Body of pancreas (tissue), 4 donors: ENCODE measurements at regions not wholly inside any gene's neighbourhood (a gene's known extent, or its start where the extent isn't known, plus 50 kb on each side); places are given as distances from the start of the nearest gene placed in this dataset.
A peak's percentile ranks its signal among the peaks of the same experiment; 100 is the strongest.

Experiments used
- ATAC-seq: fragments of 150-250 bp; one replicate; pipeline ENCODE4 v1.9.1; 2016
- DNase-seq, 4 donors: peaks; one replicate each; pipeline ENCODE4 v3.0.0-alpha.2; 2019
- H3K27ac ChIP-seq, 4 donors: fragments of 200-600 bp; sonication (generic); 1 replicate in 3 of 4; 2 replicates in 1 of 4; pipeline versions ENCODE4 v1.5.1 to v1.6.1; 2016 to 2019; ENCODE audit warnings: mild to moderate bottlenecking in 1 of 4, mixed read lengths in 1 of 4, moderate library complexity in 1 of 4
- H3K27me3 ChIP-seq, 2 donors: fragments of 200-600 bp; sonication (generic); one replicate each; pipeline ENCODE4 v1.6.0; 2016; ENCODE audit warnings: mild to moderate bottlenecking in 1 of 2
- H3K36me3 ChIP-seq, 2 donors: fragments of 200-600 bp; sonication (generic); replicated peaks in 1 of 2; 2 replicates each; pipeline ENCODE4 v1.5.1; 2016; ENCODE audit warnings: low read depth in 2 of 2; ENCODE audit not compliant: insufficient read depth in 1 of 2
- H3K4me1 ChIP-seq: fragments of 200-600 bp; sonication (generic); one replicate; pipeline ENCODE4 v1.6.0; 2016
- H3K4me3 ChIP-seq, 2 donors: fragments of 200-600 bp; sonication (generic); 1 replicate in 1 of 2; 2 replicates in 1 of 2; pipeline ENCODE4 v1.5.1; 2016 to 2019
- H3K9me3 ChIP-seq, 3 donors: fragments of 200-600 bp; sonication (generic); 1 replicate in 2 of 3; 2 replicates in 1 of 3; pipeline ENCODE4 v1.5.1; 2016
- POLR2A ChIP-seq, 3 donors: fragments of 450-650 bp; IDR thresholded peaks; one replicate each; pipeline ENCODE4 v1.6.1; 2016; ENCODE audit warnings: antibody characterized with exemption in 3 of 3, mild to moderate bottlenecking in 2 of 3
- WGBS, 2 donors: methylation state at CpG; one replicate each; pipeline ENCODE4 v1.1.5; 2017; 5-methylcytosine and 5-hydroxymethylcytosine counted together
- intact Hi-C: fragments of 100-400 bp; cut with DNase I; formaldehyde crosslinking; loops from one replicate; pipeline ENCODE4 v1.15.1; 2023
- TF ChIP-seq, protein P1 (sequence below), 7 experiments: fragments of 450-650 bp in 4 of 7; fragments of 200-600 bp in 3 of 7; sonication (generic) in 3 of 7; IDR thresholded peaks; one replicate each; pipeline ENCODE4 v1.5.1; 2016 to 2019; ENCODE audit warnings: antibody characterized with exemption in 7 of 7

DNA sequence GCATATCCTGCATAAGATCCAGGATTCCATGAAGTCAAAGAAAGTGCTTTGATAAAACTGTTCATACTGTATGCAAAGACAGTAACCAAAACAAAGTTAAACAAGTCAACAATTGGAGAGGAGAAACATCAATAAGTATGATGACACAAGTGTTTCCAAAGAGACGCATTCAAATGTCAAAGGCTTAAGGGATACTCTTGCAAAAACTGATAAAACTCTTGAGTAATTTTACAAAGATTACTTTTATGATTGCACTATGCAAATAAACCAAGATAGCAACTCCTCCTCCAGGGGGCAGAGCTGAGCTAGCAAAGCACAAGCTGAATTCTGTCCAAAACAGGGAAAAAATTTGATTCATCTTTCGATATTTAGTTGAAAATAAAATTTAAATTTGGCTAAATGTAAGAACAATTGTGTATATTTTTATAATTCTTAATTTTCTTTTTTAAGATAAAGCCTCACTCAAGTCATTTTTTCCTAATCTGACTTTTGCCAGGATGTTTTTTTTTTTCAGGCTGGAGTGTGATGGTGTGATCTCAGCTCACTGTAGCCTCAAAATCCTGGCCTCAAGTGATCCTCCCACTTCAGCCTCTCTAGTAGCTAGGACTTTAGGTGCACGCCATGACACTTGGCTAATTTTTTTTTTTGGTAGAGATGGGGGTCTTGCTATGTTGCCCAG, 84.0 kb downstream of the MZT1 start:
- no peak for ATAC-seq
- no peaks in the 10 kb centered on the region for H3K9me3 ChIP-seq
- 19 to 41% methylated on average over 2 to 3 of the region's 3 CpGs for WGBS, 2 donors

DNA sequence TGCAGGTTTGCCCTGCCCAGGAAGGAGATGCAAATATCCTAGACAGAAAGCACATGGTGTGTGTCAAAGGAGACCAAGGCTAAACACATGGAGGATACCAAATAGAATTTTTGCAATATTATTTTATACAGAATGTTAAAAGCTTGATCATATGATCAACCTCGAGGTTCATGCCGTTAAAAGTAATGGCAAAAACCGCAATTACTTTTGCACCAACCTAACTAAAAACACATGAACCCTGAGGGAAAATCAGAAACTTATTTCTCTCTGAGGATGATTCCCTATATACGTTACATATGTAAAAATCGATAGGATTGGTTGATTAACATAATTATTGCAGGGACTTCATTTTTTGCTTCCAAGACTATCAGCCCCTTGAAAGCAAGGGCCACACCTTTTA, 88.1 kb downstream of the MZT1 start:
- TF ChIP-seq, protein P1, sequence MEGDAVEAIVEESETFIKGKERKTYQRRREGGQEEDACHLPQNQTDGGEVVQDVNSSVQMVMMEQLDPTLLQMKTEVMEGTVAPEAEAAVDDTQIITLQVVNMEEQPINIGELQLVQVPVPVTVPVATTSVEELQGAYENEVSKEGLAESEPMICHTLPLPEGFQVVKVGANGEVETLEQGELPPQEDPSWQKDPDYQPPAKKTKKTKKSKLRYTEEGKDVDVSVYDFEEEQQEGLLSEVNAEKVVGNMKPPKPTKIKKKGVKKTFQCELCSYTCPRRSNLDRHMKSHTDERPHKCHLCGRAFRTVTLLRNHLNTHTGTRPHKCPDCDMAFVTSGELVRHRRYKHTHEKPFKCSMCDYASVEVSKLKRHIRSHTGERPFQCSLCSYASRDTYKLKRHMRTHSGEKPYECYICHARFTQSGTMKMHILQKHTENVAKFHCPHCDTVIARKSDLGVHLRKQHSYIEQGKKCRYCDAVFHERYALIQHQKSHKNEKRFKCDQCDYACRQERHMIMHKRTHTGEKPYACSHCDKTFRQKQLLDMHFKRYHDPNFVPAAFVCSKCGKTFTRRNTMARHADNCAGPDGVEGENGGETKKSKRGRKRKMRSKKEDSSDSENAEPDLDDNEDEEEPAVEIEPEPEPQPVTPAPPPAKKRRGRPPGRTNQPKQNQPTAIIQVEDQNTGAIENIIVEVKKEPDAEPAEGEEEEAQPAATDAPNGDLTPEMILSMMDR (IDR thresholded peaks at IDR 0.05): no peak
- TF ChIP-seq POLR2A (IDR thresholded peaks at IDR 0.05): no peak
- no peak overlapping the region for H3K4me3 ChIP-seq
- no peaks in the 10 kb centered on the region for H3K27me3 ChIP-seq
- 75 to 80% methylated on average over 5 of the region's 5 CpGs for WGBS, 2 donors
- intact Hi-C loops: no loop called here
- ATAC-seq (no peak), DNase-seq (no peak)
- no peak overlapping the region for H3K27ac ChIP-seq
- H3K36me3 ChIP-seq: no peaks in the 10 kb centered on the region
- no peaks in the 10 kb centered on the region for H3K4me1 ChIP-seq
- no peaks in the 10 kb centered on the region for H3K9me3 ChIP-seq

More for the DNA sequence above, 84.0 kb downstream of the MZT1 start:
- Histone ChIP-seq H3K27ac (no peak overlapping the region), H3K27me3 (no peaks in the 10 kb centered on the region), H3K4me1 (no peaks in the 10 kb centered on the region), H3K4me3 (no peak overlapping the region), H3K36me3 (no peaks in the 10 kb centered on the region)
- no peak for TF ChIP-seq POLR2A (IDR thresholded peaks at IDR 0.05)
- TF ChIP-seq, protein P1 (IDR thresholded peaks at IDR 0.05): peak in 6 of 7 experiments; percentile 16 to 48 (median 38)
- peak; percentile 19 to 52 (median 35) for DNase-seq
- intact Hi-C loops: no loop called here

DNA sequence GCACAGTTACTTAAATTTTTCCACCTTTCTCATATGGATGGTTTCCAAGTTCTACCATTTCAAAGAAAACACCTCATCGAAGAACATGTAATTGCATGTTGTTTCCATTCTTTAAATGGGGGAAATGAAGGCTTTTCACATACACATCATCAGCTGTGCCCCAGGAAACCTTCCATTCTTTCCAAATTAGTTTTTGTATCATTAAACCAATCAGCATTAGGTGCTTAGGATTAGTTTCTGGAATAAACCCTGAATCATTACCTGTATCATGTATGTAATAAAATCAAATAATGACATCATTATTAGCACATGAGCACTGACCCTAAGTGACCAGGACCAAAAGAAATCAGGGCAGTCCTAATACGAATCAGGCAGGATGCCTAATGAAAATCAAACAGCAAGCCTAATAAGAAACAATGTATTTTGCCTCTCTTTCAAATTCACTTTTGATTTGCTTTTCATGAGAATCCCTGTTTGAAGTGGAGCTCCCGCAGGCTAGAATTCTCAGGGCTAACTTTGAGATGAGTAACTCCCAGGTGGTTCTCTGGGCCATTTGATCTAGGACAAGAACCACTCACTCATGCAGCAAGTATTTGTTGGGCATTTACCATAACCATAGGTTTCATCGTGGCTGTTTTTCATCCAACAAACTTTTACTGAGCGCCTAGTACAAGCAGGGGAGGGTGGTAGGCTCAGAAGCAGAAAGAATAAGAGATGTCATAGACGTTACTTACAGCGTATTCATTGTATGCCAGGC, 89.2 kb downstream of the MZT1 start:
- Histone ChIP-seq H3K36me3 (no peaks in the 10 kb centered on the region), H3K4me3 (no peak overlapping the region), H3K9me3 (no peaks in the 10 kb centered on the region), H3K4me1 (no peaks in the 10 kb centered on the region), H3K27me3 (no peaks in the 10 kb centered on the region), H3K27ac (no peak overlapping the region)
- intact Hi-C loops: no loop called here
- no peak for DNase-seq
- 71 to 78% methylated on average over 7 of the region's 7 CpGs for WGBS, 2 donors
- TF ChIP-seq, protein P1 (IDR thresholded peaks at IDR 0.05): no peak
- no peak for TF ChIP-seq POLR2A (IDR thresholded peaks at IDR 0.05)
- no peak for ATAC-seq

DNA sequence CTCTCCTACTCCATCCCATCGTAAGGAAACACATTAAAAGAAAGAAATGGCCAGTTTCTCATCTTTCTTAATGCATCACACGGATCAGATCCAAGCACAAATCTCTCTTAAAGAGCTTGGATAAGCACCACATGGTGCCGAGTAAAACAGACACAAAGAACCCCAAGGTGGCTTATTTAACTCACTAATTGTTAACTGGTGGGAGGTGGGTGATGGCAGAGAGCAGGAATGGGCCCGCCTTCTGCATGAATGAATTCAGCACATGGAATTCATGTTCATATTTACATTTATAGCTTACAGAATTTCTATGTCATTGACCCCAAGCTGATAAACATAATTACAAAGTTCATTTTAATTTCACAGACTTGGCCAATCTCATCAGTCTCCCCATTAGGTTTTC, 89.9 kb downstream of the MZT1 start:
- no peak for TF ChIP-seq POLR2A (IDR thresholded peaks at IDR 0.05)
- TF ChIP-seq, protein P1 (IDR thresholded peaks at IDR 0.05): no peak
- no peaks in the 10 kb centered on the region for H3K36me3 ChIP-seq
- WGBS, 2 donors: 55 to 64% methylated on average over 4 of the region's 4 CpGs
- H3K27me3 ChIP-seq: no peaks in the 10 kb centered on the region
- no peak overlapping the region for H3K4me3 ChIP-seq
- intact Hi-C loops: no loop called here
- ATAC-seq (no peak), DNase-seq (no peak)
- H3K27ac ChIP-seq: no peak overlapping the region
- H3K9me3 ChIP-seq: no peaks in the 10 kb centered on the region
- no peaks in the 10 kb centered on the region for H3K4me1 ChIP-seq
